ENCODE measurements at regions not wholly inside any gene's neighbourhood (a gene's known extent, or its start where the extent isn't known, plus 50 kb on each side); places are given as distances from the start of the nearest gene placed in this dataset.

GRCh38 chr4:10212400-10212799 lies 95.8 kb upstream of the WDR1 start:
- FAIRE-seq: no peak
- DNase-seq (ENCODE audit: low spot score in 2 of 2): no peak

GRCh38 chr4:10207116-10207515 lies 90.5 kb upstream of the WDR1 start:
- DNase-seq (ENCODE audit: low spot score in 2 of 2): no peak
- no peak for FAIRE-seq

- FAIRE-seq (no peak), DNase-seq (ENCODE audit: low spot score in 2 of 2) (no peak)
These were observed 88.6 kb upstream of the WDR1 start for GRCh38 chr4:10205223-10205622.

GRCh38 chr4:10204401-10205058 lies 87.9 kb upstream of the WDR1 start:
- FAIRE-seq (no peak), DNase-seq (ENCODE audit: low spot score in 2 of 2) (peak in 1 of 2 donors; percentile 6)

GRCh38 chr4:10203851-10204250 lies 87.3 kb upstream of the WDR1 start:
- DNase-seq (ENCODE audit: low spot score in 2 of 2) (no peak), FAIRE-seq (no peak)

GRCh38 chr4:10201381-10202223 lies 85.0 kb upstream of the WDR1 start:
- no peak for DNase-seq (ENCODE audit: low spot score in 2 of 2)

GRCh38 chr4:10200869-10201268 lies 84.3 kb upstream of the WDR1 start:
- FAIRE-seq (no peak), DNase-seq (ENCODE audit: low spot score in 2 of 2) (no peak)

More at GRCh38 chr4:10201381-10202223, 85.0 kb upstream of the WDR1 start:
- FAIRE-seq: no peak

- FAIRE-seq (no peak), DNase-seq (ENCODE audit: low spot score in 2 of 2) (no peak)
These were observed 81.8 kb upstream of the WDR1 start for GRCh38 chr4:10198365-10198764.

GRCh38 chr4:10197952-10198351 lies 81.4 kb upstream of the WDR1 start:
- DNase-seq (ENCODE audit: low spot score in 2 of 2): no peak
- FAIRE-seq: no peak

- FAIRE-seq (no peak), DNase-seq (ENCODE audit: low spot score in 2 of 2) (no peak)
These were observed 79.6 kb upstream of the WDR1 start for GRCh38 chr4:10196191-10196590.

- no peak for FAIRE-seq
- DNase-seq (ENCODE audit: low spot score in 2 of 2): no peak
These were observed 75.7 kb upstream of the WDR1 start for GRCh38 chr4:10192331-10192730.

- DNase-seq (ENCODE audit: low spot score in 2 of 2) (no peak), FAIRE-seq (no peak)
These were observed 71.9 kb upstream of the WDR1 start for GRCh38 chr4:10188400-10189004.

- no peak for DNase-seq (ENCODE audit: low spot score in 2 of 2)
- FAIRE-seq: no peak
These were observed 69.9 kb upstream of the WDR1 start for GRCh38 chr4:10186228-10187214.

GRCh38 chr4:10185518-10186227 lies 69.1 kb upstream of the WDR1 start:
- DNase-seq (ENCODE audit: low spot score in 2 of 2) (no peak), FAIRE-seq (no peak)

- FAIRE-seq (no peak), DNase-seq (ENCODE audit: low spot score in 2 of 2) (no peak)
These were observed 67.9 kb upstream of the WDR1 start for GRCh38 chr4:10184501-10184938.

GRCh38 chr4:10184041-10184440 lies 67.4 kb upstream of the WDR1 start:
- DNase-seq (ENCODE audit: low spot score in 2 of 2): no peak
- FAIRE-seq: no peak

GRCh38 chr4:10183462-10183861 lies 66.9 kb upstream of the WDR1 start:
- DNase-seq (ENCODE audit: low spot score in 2 of 2) (no peak), FAIRE-seq (no peak)

- FAIRE-seq (no peak), DNase-seq (ENCODE audit: low spot score in 2 of 2) (no peak)
These were observed 66.1 kb upstream of the WDR1 start for GRCh38 chr4:10182446-10183424.

All from frontal cortex (tissue), 3 donors.